Thyroid gland (tissue), 4 donors: ENCODE measurements at regions not wholly inside any gene's neighbourhood (a gene's known extent, or its start where the extent isn't known, plus 50 kb on each side); places are given as distances from the start of the nearest gene placed in this dataset.

Source experiments
- DNase-seq, 2 donors: peaks; one replicate each; pipeline ENCODE4 v3.0.0-alpha.2; 2019
- H3K27ac ChIP-seq, 3 donors: fragments of 200-600 bp; sonication (generic); 1 replicate in 2 of 3; 2 replicates in 1 of 3; pipeline ENCODE4 v1.5.1; 2016 to 2019; ENCODE audit warnings: mild to moderate bottlenecking in 1 of 3, moderate library complexity in 1 of 3
- H3K27me3 ChIP-seq: fragments of 200-600 bp; sonication (generic); one replicate; pipeline ENCODE4 v1.5.1; 2019
- H3K36me3 ChIP-seq, 2 donors: fragments of 200-600 bp; sonication (generic); one replicate each; pipeline ENCODE4 v1.5.1; 2016 to 2019
- H3K4me1 ChIP-seq, 2 donors: fragments of 200-600 bp; sonication (generic); one replicate each; pipeline ENCODE4 v1.5.1; 2017 to 2019
- H3K4me3 ChIP-seq, 3 donors: fragments of 200-600 bp; sonication (generic); replicated peaks in 1 of 3; 1 replicate in 2 of 3; 2 replicates in 1 of 3; pipeline ENCODE4 v1.5.1; 2016; ENCODE audit warnings: mild to moderate bottlenecking in 1 of 3
- H3K9me3 ChIP-seq: fragments of 200-600 bp; sonication (generic); one replicate; pipeline ENCODE4 v1.5.1; 2017
- CTCF ChIP-seq, 6 experiments: fragments of 200-600 bp in 3 of 6; fragments of 450-650 bp in 3 of 6; sonication (generic) in 3 of 6; IDR thresholded peaks; one replicate each; pipeline ENCODE4 v1.5.1; 2016 to 2019; ENCODE audit warnings: antibody characterized with exemption in 6 of 6, mild to moderate bottlenecking in 2 of 6, inconsistent platforms in 1 of 6, moderate library complexity in 1 of 6
- POLR2A ChIP-seq, 2 donors: fragments of 450-650 bp; IDR thresholded peaks; one replicate each; pipeline ENCODE4 v1.6.1; 2017; ENCODE audit warnings: antibody characterized with exemption in 2 of 2, mild to moderate bottlenecking in 2 of 2, moderate library complexity in 1 of 2
- WGBS, 2 donors: methylation state at CpG; one replicate each; pipeline ENCODE4 v1.1.5; 2017; 5-methylcytosine and 5-hydroxymethylcytosine counted together
- intact Hi-C: fragments of 100-400 bp; cut with DNase I; formaldehyde crosslinking; loops from one replicate; pipeline ENCODE4 v1.15.1; 2023

DNA sequence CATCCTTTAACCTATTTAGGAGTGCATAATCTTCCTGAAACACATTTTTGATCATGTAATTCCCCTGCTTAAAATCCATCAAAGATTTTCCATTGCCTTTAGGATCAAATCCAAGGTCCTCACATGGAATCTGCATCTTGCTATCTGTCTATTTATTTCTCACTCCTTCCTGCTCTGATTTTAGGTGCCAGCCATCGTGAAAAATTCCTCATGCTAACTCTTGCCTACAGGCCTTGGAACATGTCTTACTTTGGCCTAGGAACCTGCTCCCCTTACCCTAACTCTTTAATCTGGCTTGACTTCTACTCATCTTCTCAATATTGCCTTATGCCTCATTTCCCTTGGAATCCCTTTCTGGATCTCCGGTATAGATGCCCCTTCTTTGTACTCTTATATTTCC is 1074.3 kb downstream of the TTLL7 start:
- H3K9me3 ChIP-seq = no peaks in the 10 kb centered on the region
- WGBS, 2 donors = 86 to 89% methylated on average over 2 of the region's 2 CpGs
- H3K27me3 ChIP-seq = no peaks in the 10 kb centered on the region
- H3K4me1 ChIP-seq = peaks cover 0 to 4% of the 10 kb centered on the region in 2 donors
- H3K36me3 ChIP-seq = no peaks in the 10 kb centered on the region
- TF ChIP-seq POLR2A (IDR thresholded peaks at IDR 0.05) (no peak), CTCF (IDR thresholded peaks at IDR 0.05) (no peak)
- no peak overlapping the region for H3K4me3 ChIP-seq
- intact Hi-C loops = no loop called here
- H3K27ac ChIP-seq = no peak overlapping the region
- DNase-seq = no peak

DNA sequence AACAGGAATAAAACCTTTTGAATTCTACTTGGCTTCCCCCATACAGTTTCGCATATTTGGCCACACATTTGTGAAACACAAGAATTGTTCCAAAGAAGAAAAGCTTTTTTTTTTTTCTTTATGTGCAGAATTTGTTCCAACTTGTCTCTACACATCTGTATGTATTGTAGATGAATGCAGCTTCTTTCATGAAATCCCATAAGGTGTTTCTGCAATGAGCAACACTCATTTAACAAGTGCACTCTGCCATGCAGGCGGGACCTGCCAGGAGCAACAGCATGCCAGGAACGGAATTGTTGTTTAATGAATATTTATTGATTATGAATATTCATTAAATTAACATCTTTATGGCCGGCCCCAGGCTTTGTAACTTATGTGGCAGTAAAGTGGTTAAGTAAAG is 1075.0 kb downstream of the TTLL7 start:
- no peak for DNase-seq
- Histone ChIP-seq H3K36me3 (no peaks in the 10 kb centered on the region), H3K9me3 (no peaks in the 10 kb centered on the region), H3K4me1 (peaks cover 0 to 4% of the 10 kb centered on the region in 2 donors), H3K27ac (no peak overlapping the region), H3K27me3 (no peaks in the 10 kb centered on the region), H3K4me3 (no peak overlapping the region)
- 80 to 91% methylated on average over 4 of the region's 4 CpGs for WGBS, 2 donors
- intact Hi-C loops = no loop called here
- TF ChIP-seq POLR2A (IDR thresholded peaks at IDR 0.05) (no peak), CTCF (IDR thresholded peaks at IDR 0.05) (no peak)

DNA sequence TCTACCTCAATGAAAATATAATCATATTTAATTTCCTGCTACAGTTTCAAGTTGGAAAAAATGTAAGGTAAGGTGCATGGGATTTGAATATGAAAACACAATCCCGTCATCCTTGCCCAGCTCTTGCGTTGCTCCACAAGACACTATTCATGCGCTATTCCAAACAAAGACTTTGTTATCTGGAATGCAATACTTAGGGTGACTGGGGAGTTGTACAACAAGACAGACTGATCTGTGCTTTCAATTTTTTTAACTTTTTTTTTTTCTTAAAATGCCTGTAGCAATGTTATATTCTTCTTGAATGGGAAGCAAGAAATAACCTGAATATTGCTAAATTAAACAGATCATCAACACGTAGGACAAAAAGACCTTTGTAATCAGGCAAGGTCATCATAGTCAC is 1077.2 kb downstream of the TTLL7 start:
- no peak for DNase-seq
- Histone ChIP-seq H3K9me3 (no peaks in the 10 kb centered on the region), H3K4me3 (no peak overlapping the region), H3K27me3 (no peaks in the 10 kb centered on the region), H3K36me3 (no peaks in the 10 kb centered on the region), H3K4me1 (peaks cover 0 to 4% of the 10 kb centered on the region in 2 donors), H3K27ac (no peak overlapping the region)
- 82 to 88% methylated on average over 4 of the region's 4 CpGs for WGBS, 2 donors
- intact Hi-C loops = no loop called here
- no peak for TF ChIP-seq POLR2A (IDR thresholded peaks at IDR 0.05)
- no peak for TF ChIP-seq CTCF (IDR thresholded peaks at IDR 0.05)

GRCh38 chr1:82920418-82921248 is 1078.3 kb downstream of the TTLL7 start:
- Histone ChIP-seq H3K27ac (peak overlapping the region in 1 of 3 donors; percentile 4), H3K4me3 (no peak overlapping the region), H3K36me3 (no peaks in the 10 kb centered on the region), H3K27me3 (no peaks in the 10 kb centered on the region), H3K9me3 (no peaks in the 10 kb centered on the region), H3K4me1 (peaks cover 0 to 4% of the 10 kb centered on the region in 2 donors)
- DNase-seq = no peak
- WGBS, 2 donors = 69 to 74% methylated on average over 4 of the region's 4 CpGs
- TF ChIP-seq POLR2A (IDR thresholded peaks at IDR 0.05) (no peak), CTCF (IDR thresholded peaks at IDR 0.05) (no peak)
- intact Hi-C loops = no loop called here

- no peak overlapping the region for H3K27ac ChIP-seq
- intact Hi-C loops = no loop called here
Observed at GRCh38 chr1:82919837-82920236, 1079.1 kb downstream of the TTLL7 start.

More at GRCh38 chr1:82919837-82920236, 1079.1 kb downstream of the TTLL7 start:
- H3K27me3 ChIP-seq = no peaks in the 10 kb centered on the region
- no peaks in the 10 kb centered on the region for H3K36me3 ChIP-seq
- TF ChIP-seq CTCF (IDR thresholded peaks at IDR 0.05) (no peak), POLR2A (IDR thresholded peaks at IDR 0.05) (no peak)
- DNase-seq = no peak
- no peak overlapping the region for H3K4me3 ChIP-seq
- no peaks in the 10 kb centered on the region for H3K9me3 ChIP-seq
- peaks cover 0 to 4% of the 10 kb centered on the region in 2 donors for H3K4me1 ChIP-seq
